SU-DHL-6 (cell line): ENCODE measurements at regions not wholly inside any gene's neighbourhood (a gene's known extent, or its start where the extent isn't known, plus 50 kb on each side); places are given as distances from the start of the nearest gene placed in this dataset.
A peak's percentile ranks its signal among the peaks of the same experiment; 100 is the strongest.

Experiments used
- H2AFZ ChIP-seq: fragments of 200-600 bp; sonication (generic); 2 replicates; pipeline ENCODE4 v1.6.1; 2014; ENCODE audit warnings: low read depth, mild to moderate bottlenecking, moderate library complexity, mixed read lengths, antibody characterized with exemption, low read length; ENCODE audit not compliant: severe bottlenecking
- H3F3A ChIP-seq: fragments of 200-600 bp; shearing (Covaris generic); 2 replicates; pipeline ENCODE4 v1.6.0; 2016; ENCODE audit warnings: antibody characterized with exemption, mild to moderate bottlenecking; ENCODE audit not compliant: insufficient read depth
- H3K27ac ChIP-seq: fragments of 200-600 bp; sonication (generic); 2 replicates; pipeline ENCODE4 v1.5.1; 2016; ENCODE audit warnings: low read depth, mild to moderate bottlenecking, low read length, moderate library complexity, mixed read lengths
- H3K27me3 ChIP-seq: fragments of 200-600 bp; sonication (generic), shearing (Covaris generic); 2 replicates; pipeline ENCODE4 v1.6.0; 2014; ENCODE audit warnings: mild to moderate bottlenecking, low read length
- H3K36me3 ChIP-seq: fragments of 200-600 bp; sonication (generic); 2 replicates; pipeline ENCODE4 v1.6.1; 2014; ENCODE audit warnings: mild to moderate bottlenecking, low read length, mixed read lengths
- H3K4me2 ChIP-seq: fragments of 300-600, 200-600 bp; shearing (Covaris generic), sonication (generic); 2 replicates; pipeline ENCODE4 v1.6.0; 2014; ENCODE audit warnings: low read length, low read depth, mild to moderate bottlenecking; ENCODE audit not compliant: poor library complexity, severe bottlenecking
- H3K4me3 ChIP-seq: fragments of 200-600 bp; sonication (generic); 2 replicates; pipeline ENCODE4 v1.5.1; 2014; ENCODE audit warnings: antibody characterized with exemption, low read length, mild to moderate bottlenecking, mixed read lengths; ENCODE audit not compliant: insufficient read depth, poor library complexity, severe bottlenecking
- H3K79me2 ChIP-seq: fragments of 200-600 bp; sonication (generic); 2 replicates; pipeline ENCODE4 v1.6.1; 2014; ENCODE audit warnings: mild to moderate bottlenecking, low read length, moderate library complexity; ENCODE audit not compliant: insufficient read depth
- H3K9ac ChIP-seq: fragments of 200-600 bp; sonication (generic); 2 replicates; pipeline ENCODE4 v1.7.0; 2014; ENCODE audit warnings: mild to moderate bottlenecking, low read length
- H3K9me2 ChIP-seq: fragments of 200-600 bp; sonication (generic); replicated peaks from 2 replicates; pipeline ENCODE4 v1.6.1; 2014; ENCODE audit warnings: low read length; ENCODE audit not compliant: insufficient read depth
- H3K9me3 ChIP-seq: fragments of 200-600 bp; sonication (generic); 2 replicates; pipeline ENCODE4 v1.6.1; 2014; ENCODE audit warnings: low read length, mixed read lengths; ENCODE audit not compliant: insufficient read depth
- H4K20me1 ChIP-seq: fragments of 200-600 bp; sonication (generic); 2 replicates; pipeline ENCODE4 v1.6.1; 2014; ENCODE audit warnings: low read depth, mild to moderate bottlenecking, antibody characterized with exemption, low read length, moderate library complexity, mixed read lengths
- CTCF ChIP-seq: fragments of 200-600 bp; sonication (generic); IDR thresholded peaks from one replicate; pipeline ENCODE4 v1.5.1; 2017; ENCODE audit warnings: antibody characterized with exemption, mild to moderate bottlenecking, low read length, moderate library complexity; ENCODE audit not compliant: insufficient read depth, poor library complexity, severe bottlenecking
- EZH2phosphoT487 ChIP-seq: fragments of 200-600 bp; sonication (generic), shearing (Covaris generic); conservative IDR thresholded peaks from 2 replicates; pipeline ENCODE4 v1.6.1; 2018; ENCODE audit warnings: mild to moderate bottlenecking, antibody characterized with exemption, low read length, moderate library complexity, mixed read lengths

DNA sequence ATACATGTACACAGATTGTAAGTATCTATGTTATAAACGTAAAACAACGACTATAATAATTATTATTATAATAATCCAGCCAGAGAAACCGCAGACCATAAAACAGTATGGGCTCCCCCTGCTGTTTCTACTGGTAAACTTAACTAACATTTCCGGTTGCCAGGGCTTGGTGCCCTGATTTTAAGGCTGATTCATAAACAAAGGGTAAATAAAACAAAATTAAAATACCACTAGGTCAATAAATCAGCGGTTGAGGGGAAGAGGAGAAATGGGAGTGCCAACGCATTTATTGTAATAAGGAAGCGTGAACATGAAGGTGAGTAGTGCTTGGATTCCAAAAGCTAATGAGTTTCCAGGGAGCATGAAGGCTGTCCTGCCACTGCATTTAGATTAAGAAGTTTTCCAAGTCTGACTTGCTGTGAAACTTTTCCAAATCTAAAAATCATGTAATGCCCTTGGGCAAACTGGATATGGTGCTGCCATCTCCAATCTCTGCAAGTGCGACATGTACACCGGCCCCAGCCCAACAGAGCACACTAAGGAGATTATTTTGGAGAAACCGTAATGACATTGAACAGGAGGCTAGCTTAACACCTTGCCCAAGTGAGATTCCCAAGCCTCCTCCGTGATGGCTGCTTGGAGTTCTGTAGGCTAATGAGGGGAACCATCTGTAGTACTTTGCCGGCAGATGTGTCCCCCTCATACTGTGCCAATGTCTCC lies 50.7 kb upstream of the HNRNPA3 start:
- H3K9me2 ChIP-seq, result no peaks in the 10 kb centered on the region
- H2AFZ ChIP-seq, result peak overlapping the region; percentile 74
- TF ChIP-seq EZH2phosphoT487 (no peak), CTCF (peak; percentile 71)
- no peaks in the 10 kb centered on the region for H3K9me3 ChIP-seq
- H3K4me2 ChIP-seq, result no peak overlapping the region
- no peaks in the 10 kb centered on the region for H3K36me3 ChIP-seq
- no peak overlapping the region for H3K9ac ChIP-seq
- H4K20me1 ChIP-seq, result no peaks in the 10 kb centered on the region
- no peak overlapping the region for H3K4me3 ChIP-seq
- H3F3A ChIP-seq, result peaks cover 19% of the 10 kb centered on the region
- H3K27me3 ChIP-seq, result no peaks in the 10 kb centered on the region
- H3K27ac ChIP-seq, result no peak overlapping the region
- H3K79me2 ChIP-seq, result no peaks in the 10 kb centered on the region
